NCI-H82 (cell line): ENCODE measurements at regions not wholly inside any gene's neighbourhood (a gene's known extent, or its start where the extent isn't known, plus 50 kb on each side); places are given as distances from the start of the nearest gene placed in this dataset.

Experiments used
- DNase-seq: peaks from one replicate; lab custom pipeline; 2025; lab: John Stamatoyannopoulos, UW

DNA sequence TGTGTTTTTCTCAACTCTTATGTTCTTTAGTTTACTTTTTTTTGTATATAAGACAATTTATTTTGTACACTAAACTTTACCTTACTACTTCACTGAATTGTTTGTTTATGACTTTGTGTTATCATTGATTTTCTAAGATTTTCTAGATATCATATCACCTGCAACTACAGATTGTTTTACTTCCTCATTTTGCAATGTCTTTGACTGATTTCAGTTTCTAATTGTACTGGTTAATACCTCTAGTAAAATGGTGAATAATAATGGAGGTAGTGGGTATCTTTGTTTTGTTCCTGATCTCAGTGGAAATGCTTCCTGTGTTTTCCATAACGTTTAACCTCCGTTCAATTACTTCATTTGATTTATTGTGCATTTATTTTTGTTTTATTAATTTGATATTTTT, 490.2 kb downstream of the TLL1 start:
- DNase-seq: no peak

DNA sequence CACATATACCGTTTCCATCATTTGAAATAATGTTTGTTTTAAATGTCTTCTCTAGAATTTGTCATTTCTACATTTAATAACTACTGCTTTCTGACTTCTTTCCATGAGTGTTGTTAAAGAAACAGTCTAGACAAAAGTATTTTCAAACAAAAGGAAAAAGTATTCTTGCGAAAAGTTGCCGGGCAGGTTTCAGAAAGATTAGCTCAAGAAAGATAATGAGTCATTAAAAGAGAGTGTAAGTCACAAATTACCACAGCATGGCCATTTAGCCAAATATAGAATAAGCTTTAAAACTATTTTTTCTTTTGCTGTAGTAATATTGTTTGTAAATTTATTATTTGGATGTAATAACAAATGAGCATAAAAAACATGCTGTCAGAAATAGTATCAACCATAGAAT, 493.0 kb downstream of the TLL1 start:
- no peak for DNase-seq

DNA sequence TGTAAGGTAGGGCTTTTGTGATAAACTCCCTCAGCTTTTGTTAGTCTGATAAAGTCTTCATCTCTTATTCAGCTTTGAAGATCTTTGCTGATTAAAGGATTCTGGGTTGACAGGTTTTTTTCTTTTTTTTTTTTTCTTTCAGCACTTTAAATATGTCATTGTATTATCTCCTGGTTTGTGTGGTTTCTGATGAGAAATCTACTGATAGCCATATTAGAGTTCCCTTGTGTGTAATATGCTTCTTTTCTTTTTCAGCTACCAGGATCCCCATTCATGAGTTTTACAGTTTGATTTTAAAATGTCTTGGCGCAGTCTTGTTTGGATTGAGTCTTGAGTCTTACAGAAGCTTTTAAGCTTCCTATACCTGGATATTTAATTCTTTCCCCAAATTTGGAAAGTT, 504.5 kb downstream of the TLL1 start:
- DNase-seq: no peak

DNA sequence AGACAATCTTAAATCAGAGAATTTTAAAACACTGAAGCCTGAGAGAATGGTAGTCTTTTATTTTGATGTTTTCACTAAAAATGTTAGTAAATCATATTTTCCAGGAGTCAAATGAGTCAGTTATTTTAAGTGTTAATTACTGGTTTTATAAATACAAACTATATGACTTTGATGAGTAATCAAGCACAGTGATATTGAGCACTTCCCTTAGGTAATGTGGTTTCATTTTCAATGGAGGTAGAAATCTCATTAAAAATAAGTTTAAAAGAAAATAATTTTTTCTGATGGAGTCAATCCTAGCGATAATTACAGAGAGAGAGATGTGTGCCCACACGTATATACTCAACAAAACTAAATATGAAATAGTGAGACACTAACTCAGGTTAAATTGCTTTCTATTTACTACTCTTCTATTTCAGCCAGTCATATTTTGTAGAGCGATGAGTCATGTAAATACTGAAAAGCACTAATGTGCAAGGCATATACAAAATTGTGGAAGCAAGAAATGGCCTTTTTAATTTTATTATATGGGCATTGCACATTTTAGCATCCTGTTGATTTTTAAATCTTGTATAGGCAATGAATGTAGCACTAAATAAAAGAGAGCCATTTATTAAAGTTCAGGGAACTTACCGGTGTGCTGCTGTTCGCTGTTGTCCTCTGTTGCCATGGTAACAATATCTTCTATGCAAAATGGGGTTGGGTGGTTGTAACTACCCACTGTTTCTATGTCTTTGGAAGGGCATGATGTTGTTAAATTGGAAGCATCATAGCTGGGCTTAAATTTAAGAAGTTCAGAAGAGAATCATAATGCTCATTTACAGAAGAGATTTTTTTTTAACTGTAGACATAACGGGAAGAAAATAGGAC, 513.7 kb downstream of the TLL1 start:
- no peak for DNase-seq

DNA sequence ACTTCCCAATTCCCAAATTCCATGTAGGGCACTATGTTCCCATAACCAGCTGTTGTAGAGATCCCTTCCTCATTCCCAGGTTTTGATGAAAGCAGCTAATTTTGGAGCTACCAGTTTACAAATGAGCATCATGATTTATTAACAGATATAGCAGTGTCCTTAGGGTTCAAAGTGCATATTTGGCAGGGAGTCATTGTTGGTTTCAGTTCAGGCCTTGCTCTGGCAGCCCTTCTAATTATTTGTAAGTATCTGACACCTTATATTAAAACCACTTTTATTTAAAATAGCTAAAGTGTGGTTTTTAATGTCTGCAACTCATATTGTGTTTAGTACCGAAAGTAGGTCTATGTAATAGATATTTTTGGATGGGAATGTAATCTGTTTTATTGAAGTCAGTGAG, 518.5 kb downstream of the TLL1 start:
- no peak for DNase-seq

DNA sequence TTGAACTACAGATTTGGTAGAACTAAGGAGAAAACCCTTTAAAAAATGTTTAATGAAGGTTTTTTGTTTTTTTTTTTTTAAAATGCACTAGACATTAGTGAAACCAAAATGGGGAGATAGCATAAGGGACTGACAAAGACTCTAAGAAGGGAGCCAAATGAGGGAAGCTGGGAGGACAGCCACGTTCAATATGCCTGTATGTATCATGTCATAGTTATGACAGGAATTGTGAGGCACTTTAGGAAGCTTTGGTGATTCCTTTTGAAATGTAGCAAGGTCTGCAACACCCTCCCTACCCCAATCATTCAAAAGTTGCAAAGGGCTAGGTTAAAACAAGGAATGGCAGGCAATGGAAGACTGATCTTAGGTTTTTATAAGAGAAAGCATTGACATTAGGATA, 526.0 kb downstream of the TLL1 start:
- no peak for DNase-seq

DNA sequence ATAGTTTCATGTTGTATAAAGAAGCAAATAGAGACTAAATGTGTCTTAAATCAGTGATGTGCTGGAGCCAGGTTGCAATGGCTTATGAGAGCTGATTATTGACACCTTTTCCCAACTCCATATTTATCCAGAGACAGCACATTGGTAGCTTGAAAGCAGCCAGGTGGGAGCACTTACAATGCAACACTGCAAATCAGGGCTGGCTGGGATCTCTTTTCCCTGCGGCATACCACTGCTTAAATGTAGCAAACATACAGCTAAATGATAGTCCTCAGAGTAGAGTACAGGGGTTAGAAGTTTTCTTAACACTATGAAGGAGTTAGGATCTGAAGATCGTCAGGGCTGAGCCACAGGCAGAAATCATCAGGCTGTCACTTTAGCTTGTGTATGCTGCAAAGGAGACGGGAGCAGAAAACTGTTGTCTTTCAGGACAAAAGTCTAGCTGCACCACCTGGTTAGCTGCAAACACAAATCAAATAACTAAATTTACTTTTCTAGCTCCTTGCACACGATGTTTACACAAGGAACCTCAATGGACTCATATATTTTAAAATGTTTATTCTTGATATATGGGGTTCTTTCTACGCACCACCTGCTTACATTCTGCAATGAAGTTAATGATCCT, 527.3 kb downstream of the TLL1 start:
- DNase-seq: no peak

DNA sequence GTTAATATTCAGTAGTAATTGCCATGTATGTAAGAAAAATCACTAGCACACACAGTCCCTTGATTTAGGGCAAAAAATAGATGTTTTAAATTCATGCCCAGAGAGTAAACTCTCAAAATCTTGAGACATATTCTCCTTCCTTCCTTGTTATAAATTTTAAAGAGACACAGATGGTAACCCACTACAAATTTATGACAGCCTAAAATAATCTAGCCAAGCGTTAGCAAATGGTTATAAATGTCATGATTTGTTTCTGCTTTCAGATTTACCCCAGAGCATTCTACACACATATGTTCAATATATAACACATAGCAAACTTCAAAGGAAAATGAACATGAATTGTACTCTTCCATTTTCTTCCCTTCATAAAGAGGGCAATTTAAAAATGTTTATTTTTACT, 540.3 kb downstream of the TLL1 start:
- DNase-seq: no peak

DNA sequence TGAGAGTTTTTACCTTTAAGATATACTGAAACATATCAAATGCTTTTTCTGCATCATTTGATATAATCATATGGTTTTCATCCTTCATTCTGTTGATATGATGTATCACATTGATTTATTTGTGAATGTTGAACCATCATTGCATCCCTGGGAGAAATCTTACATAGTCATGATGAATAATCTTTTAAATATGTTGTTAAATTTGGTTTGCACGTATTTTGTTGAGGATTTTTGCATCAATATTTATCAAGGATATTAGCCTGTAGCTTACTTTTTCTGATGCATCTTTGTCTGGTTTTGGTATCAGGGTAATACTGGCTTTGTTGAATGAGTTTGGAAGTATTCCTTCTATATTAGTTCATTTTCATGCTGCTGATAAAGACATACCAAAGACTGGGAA, 541.4 kb downstream of the TLL1 start:
- no peak for DNase-seq

DNA sequence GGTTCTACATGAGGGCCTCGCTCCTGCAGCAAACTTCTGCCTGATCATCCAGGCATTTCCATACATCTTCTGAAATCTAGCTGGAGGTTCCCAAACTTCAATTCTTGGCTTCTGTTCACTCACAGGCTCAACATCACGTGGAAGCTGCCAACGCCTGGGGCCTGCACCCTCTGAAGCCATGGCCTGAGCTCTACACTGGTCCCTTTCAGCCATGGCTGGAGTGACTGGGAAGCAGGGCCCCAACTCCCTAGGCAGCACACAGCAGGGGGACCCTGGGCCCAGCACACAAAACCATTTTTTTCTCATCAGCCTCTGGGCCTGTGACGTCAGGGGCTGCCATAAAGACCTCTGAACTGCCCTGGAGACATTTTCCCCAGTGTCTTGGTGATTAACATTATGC, 542.7 kb downstream of the TLL1 start:
- DNase-seq: no peak

DNA sequence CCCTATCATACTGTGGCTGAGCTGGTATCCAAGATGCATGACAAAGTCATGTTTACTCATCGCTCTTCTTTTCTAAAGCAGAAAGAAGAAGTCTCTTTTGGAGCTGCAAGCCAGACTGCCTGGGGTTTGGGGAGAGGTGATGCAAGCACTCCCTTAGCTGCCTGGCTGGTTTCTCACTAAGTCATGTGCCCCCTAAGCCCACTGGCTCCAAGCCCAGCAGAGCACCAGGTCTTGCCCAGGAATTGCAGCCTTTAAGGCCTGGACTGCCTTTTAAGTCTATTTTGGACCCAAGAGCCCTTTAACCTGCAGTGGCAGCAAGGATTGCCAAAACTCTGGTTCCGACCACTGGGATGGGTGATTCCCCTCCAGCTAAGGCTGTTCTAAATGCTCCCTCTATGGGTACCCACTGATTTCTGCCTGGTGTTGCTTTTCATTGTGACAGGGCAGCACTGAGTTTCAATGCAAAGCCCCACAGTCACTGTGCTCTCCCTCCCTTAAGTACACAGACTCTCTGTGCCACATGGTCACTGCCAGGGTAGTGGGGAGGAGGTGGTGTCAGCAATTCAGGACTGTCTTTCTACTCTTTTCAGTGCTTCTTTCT, 548.6 kb downstream of the TLL1 start:
- DNase-seq: no peak

DNA sequence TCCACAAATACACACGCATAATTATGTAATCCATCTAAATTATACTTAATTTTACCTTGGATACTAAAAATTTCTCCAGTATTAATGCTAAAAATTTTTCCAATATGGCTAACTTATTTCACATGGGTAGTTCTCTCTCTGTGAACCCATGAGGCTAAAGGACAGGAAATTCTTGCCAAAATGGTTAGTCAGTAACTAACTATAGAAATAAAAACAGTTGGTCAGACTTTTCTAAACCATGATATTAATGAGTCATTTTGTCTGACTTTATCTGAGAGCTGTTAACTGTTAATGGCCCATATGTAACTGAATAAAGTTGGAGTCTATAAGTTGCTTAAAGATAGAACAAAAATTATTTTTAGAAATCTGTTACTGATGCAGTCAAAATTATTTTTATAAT, 549.4 kb downstream of the TLL1 start:
- no peak for DNase-seq

DNA sequence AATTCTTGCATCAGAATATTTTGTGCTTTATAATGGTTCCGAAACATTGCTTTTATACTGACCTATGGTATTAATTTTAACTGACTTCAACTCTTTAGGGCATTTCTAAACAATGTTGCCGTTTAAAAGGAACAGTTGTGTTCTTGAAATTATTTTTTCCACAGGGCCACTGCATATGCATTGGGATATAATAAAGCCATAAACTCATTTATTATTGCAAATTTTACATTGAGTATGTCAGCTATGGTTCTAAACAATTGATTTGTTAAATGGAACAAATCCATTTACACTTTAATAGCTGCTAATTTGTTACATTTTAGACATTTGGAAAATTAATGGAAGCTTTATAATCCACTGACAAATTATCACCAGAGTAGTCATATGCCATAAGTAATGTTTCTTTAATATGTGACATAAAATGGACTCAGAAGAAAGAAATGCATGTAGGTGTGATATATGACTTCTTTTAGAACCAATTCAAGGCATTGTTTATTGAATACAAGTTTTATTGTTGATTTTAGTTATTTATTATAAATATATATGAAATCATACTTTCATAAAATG, 553.3 kb downstream of the TLL1 start:
- no peak for DNase-seq

DNA sequence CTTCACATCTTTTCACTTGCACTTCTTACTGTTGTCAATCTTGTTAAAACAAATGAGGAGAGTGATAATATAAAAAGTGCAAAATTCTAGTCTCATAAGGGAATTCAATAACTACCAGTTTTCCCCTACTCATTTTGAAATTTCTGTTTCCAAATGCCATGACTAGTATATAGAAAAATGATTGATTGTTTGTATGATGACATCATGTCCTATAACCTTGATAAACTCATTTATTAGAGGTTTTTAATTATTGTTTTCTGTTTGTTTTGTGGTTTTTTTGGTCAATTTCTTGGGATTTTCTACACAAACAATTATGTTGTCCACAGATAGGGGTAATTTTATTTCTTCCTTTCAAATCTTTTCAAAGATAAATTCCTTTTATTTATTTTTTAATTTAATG, 559.1 kb downstream of the TLL1 start:
- no peak for DNase-seq

DNA sequence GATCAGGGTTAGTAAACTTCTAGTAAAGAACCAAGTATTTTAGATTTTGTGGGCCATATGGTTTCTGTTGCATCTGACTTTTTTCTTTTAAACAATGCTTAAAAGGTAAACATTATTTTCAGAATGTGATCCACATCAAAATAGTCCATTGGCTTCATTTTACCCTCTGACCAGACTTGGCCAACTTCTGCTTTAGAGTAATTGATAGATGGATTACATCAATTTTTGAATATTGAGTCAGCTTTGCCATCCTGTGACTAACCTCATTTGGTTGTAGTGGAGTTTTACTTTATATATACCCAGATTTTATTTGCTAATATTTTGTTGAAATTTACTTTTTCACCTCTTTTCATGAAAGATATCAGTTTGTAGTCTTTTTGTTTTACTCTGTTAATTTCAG, 559.8 kb downstream of the TLL1 start:
- no peak for DNase-seq

DNA sequence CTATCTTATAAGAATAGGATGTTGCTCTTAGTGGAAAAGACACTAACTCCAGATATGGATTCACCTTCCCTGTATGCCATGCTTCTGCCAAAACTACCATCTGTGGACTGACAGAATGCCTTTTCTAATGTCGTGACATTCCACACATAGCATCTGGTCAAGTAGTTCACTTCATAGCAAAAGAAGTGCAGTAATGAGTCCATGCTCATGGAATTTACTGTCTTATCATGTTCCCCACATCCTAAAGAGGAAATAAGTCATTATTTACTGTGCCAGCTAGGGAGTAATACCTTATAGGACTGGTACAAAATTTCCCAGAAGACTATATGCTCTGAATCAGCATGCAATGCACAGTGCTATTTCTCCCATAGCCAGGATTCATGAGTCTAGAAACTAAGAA, 562.4 kb downstream of the TLL1 start:
- DNase-seq: no peak

DNA sequence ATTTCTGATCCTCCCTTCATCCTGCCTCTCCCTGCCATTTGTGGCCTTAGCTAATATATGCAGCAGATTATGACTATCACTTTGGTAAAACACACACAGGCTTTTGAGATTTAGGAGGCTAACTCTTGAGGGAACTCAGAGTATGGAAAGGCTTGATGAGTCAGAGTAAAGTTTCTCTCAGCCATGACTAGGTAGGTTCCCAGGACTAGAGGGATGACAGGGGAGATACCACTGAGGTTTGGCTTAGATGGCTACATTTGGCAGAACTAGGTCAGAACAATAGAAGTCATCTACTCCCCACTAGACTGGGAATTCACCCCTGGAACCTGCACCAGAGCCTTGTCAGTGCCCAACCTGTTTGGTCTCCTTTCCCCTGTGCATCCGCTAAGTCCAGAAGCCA, 585.7 kb downstream of the TLL1 start:
- DNase-seq: no peak

DNA sequence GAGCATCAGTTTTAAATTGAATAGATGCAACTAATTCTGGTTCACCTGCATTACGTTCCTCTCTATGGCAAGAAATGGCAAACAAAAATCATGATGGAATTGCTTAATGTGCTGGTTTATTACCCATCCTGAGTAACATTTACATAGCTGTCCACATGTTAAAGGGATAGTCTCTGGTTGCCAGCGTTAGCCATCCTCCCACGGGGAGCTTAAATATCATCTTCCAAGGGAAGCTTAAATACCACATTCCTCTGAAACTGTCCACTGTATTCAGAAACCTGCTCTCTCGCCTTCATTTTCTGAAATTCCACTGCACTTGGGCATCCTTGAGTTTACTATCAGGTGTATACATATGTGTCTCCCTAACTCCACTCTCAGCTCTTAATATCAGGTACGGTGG, 586.6 kb downstream of the TLL1 start:
- DNase-seq: no peak

DNA sequence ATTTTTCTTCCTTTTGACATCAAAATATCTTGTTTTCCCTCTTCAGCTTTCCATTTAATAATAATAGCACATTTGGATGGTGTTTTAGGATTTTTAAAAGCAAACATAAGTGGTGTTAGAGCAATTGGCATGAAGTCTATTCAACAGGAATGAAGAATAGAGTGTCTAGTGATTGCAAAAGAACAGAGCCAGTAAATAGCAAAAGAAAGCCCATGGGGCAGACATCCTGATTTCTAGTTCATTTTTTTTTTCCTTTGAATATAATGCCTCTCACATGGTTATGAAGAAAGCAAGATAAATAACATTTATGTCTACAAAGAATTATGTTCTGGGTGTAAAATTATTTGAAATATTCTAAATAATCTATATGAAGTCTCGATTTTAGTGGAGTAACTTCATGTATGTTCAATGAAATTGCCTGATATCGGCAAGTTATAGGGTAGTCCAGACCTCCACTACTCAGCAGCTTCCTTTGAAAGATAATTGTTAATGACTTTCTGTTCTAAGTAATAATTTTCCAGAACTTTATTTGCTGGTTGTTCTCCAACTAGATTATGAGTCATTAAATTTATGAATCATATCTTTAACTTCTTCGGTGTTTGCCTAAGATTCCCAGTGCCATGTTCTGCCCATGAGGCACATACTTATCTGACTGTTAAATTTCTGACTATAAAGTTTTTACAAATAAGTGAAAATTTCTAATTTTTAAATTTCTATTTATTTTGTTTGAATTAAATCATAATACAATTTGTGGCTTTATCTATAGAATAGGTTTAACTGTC, 587.9 kb downstream of the TLL1 start:
- no peak for DNase-seq

DNA sequence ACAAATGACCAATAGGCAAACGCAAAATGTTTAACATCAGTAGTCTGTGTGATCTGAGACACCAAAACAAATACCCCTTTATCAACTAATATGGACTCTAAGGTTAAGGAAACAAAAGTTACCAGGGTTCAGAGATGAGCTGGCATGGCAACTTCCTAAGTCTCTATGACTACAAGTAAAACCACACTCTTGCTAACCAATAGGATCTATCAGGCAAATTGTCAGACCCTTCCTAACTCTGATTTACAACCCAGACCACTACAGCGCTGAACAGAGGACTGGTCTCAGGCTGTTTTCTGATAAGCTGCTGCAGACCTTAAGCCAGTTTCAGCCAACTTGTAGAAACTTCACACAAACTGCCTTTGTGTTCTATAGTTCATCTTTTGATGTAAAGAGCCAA, 608.0 kb downstream of the TLL1 start:
- no peak for DNase-seq

DNA sequence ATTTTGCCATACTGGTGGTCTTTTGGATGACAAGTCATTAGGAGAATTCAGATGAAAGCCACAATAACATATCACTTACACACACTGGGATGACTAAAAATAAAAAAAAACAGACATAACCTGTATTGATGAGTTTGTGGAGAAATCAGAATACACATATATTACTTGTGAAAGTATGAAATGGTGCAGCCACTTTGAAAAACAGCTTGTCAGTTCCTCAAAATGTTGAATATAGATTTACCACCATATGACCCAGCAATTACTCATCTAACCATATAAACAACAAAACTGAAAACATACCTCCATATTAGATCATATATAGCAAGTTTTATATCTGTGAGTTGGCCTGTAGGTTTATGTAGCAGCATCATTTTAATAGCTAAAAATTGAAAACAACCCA, 608.7 kb downstream of the TLL1 start:
- no peak for DNase-seq

DNA sequence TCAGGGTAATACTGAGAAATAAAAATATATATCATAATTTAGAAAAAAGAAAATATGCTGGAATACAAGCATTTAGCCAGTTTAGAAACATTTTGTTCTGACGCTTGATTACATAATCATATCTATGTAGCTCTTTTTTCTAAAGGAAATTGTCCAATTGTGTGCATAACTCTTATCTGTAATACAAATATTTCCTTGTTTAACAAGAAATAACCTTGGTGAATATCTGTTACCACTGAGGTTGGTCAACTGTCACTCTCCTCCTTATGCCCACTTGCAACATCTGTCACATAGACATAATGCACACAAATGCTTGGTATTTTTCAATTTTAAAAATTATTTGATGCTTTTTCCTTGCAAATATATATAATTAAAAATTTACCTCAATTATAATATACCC, 609.7 kb downstream of the TLL1 start:
- no peak for DNase-seq
